ENCODE measurements at regions not wholly inside any gene's neighbourhood (a gene's known extent, or its start where the extent isn't known, plus 50 kb on each side); places are given as distances from the start of the nearest gene placed in this dataset.

GRCh38 chr16:85166699-85167588 lies 54.7 kb upstream of the CIBAR2 start:
- no peak overlapping the region for H3K4me3 ChIP-seq (ENCODE audit: low read length)
- no peak for DNase-seq (ENCODE audit: low read depth)
- TF ChIP-seq CTCF (conservative IDR thresholded peaks at IDR 0.05; ENCODE audit: low read depth, low read length), result no peak

- no peak for TF ChIP-seq CTCF (conservative IDR thresholded peaks at IDR 0.05; ENCODE audit: low read depth, low read length)
- no peak for DNase-seq (ENCODE audit: low read depth)
- H3K4me3 ChIP-seq (ENCODE audit: low read length), result no peak overlapping the region
Observed at GRCh38 chr16:85167589-85168537, 55.6 kb upstream of the CIBAR2 start.

GRCh38 chr16:85168732-85169256 lies 56.5 kb upstream of the CIBAR2 start:
- TF ChIP-seq CTCF (conservative IDR thresholded peaks at IDR 0.05; ENCODE audit: low read depth, low read length), result no peak
- H3K4me3 ChIP-seq (ENCODE audit: low read length), result no peak overlapping the region
- no peak for DNase-seq (ENCODE audit: low read depth)

GRCh38 chr16:85169333-85170065 lies 57.2 kb upstream of the CIBAR2 start:
- H3K4me3 ChIP-seq (ENCODE audit: low read length), result no peak overlapping the region
- TF ChIP-seq CTCF (conservative IDR thresholded peaks at IDR 0.05; ENCODE audit: low read depth, low read length), result no peak
- DNase-seq (ENCODE audit: low read depth), result no peak

- no peak overlapping the region for H3K4me3 ChIP-seq (ENCODE audit: low read length)
- TF ChIP-seq CTCF (conservative IDR thresholded peaks at IDR 0.05; ENCODE audit: low read depth, low read length), result no peak
- no peak for DNase-seq (ENCODE audit: low read depth)
Observed at GRCh38 chr16:85170066-85170491, 57.8 kb upstream of the CIBAR2 start.

- DNase-seq (ENCODE audit: low read depth), result no peak
- no peak overlapping the region for H3K4me3 ChIP-seq (ENCODE audit: low read length)
- TF ChIP-seq CTCF (conservative IDR thresholded peaks at IDR 0.05; ENCODE audit: low read depth, low read length), result no peak
Observed at GRCh38 chr16:85170590-85171003, 58.3 kb upstream of the CIBAR2 start.
